Urinary bladder (tissue), 3 donors: ENCODE measurements at regions not wholly inside any gene's neighbourhood (a gene's known extent, or its start where the extent isn't known, plus 50 kb on each side); places are given as distances from the start of the nearest gene placed in this dataset.

Source experiments
- DNase-seq: peaks from one replicate; pipeline ENCODE4 v3.0.0-alpha.2; 2015; ENCODE audit errors: extremely low spot score
- H3K27ac ChIP-seq: one replicate; pipeline ENCODE4 v1.5.1; 2013; ENCODE audit warnings: low read depth, mild to moderate bottlenecking, moderate library complexity
- H3K36me3 ChIP-seq: one replicate; pipeline ENCODE4 v1.6.1; 2013; ENCODE audit warnings: mild to moderate bottlenecking, moderate library complexity; ENCODE audit not compliant: insufficient read depth
- H3K4me1 ChIP-seq: one replicate; pipeline ENCODE4 v1.6.1; 2013; ENCODE audit warnings: mild to moderate bottlenecking, moderate library complexity; ENCODE audit not compliant: insufficient read depth
- H3K4me3 ChIP-seq: one replicate; pipeline ENCODE4 v1.5.1; 2013; ENCODE audit warnings: low read depth, low read length
- WGBS: extraction: QIAGEN DNeasy Blood & Tissue Kit; methylation state at CpG from one replicate; pipeline ENCODE4 v1.1.7; 2013; 5-methylcytosine and 5-hydroxymethylcytosine counted together
- donor health status: healthy with polysubstance abuse.
- donor health status: healthy.

DNA sequence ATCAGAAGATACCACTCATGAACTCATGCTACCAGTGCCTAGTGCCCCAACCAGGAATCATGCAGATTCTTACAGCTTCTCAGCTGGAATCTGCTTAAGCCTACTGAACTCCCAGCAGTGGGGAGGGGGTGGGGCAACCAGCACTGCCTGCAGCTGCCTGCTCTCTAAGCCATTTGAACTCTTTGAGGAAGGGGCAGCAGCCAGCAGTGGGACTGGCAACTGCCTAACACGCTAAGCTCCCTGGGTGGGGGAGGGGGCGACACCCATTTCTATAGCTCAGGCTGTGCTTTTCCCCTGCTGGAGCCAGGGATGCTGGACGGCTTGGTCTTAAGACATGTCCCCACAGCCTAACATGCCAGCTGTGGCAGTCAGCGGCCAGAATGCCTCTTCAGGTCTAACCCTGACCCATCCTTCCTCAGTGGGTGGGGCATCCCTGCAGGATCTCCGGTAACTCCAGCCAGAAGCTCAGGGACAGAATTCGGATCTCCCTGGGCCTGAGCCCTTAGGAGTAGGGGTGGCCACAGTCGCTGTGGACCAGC, 889.7 kb downstream of the CDH9 start:
- H3K36me3 ChIP-seq: no peaks in the 10 kb centered on the region
- WGBS: 74% methylated on average over 7 of the region's 7 CpGs
- no peaks in the 10 kb centered on the region for H3K4me1 ChIP-seq

DNA sequence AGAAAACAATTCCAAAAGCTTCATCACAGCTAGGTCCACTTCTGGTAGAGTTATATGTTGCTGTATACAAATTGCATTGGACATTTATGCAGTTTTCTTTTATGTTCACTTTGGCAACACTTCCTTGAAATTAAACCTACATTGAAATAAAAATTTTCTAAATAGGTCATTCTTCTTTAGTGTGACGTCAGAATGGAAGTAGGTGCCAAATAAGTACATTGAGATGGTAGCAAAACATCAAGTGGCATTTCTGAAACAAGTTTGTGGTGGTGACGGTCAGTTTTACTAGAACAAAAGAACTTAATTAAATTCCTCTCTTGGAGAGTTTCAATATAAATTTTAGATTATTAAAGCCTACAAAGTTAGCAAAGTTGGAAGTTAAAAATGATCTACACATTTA, 895.1 kb downstream of the CDH9 start:
- H3K4me3 ChIP-seq: no peak overlapping the region
- WGBS: 72% methylated on average over 2 of the region's 2 CpGs
- H3K4me1 ChIP-seq: no peaks in the 10 kb centered on the region
- no peak overlapping the region for H3K27ac ChIP-seq
- DNase-seq: no peak
- H3K36me3 ChIP-seq: no peaks in the 10 kb centered on the region

More for the DNA sequence above, 889.7 kb downstream of the CDH9 start:
- Histone ChIP-seq H3K4me3 (no peak overlapping the region), H3K27ac (no peak overlapping the region)
- no peak for DNase-seq

DNA sequence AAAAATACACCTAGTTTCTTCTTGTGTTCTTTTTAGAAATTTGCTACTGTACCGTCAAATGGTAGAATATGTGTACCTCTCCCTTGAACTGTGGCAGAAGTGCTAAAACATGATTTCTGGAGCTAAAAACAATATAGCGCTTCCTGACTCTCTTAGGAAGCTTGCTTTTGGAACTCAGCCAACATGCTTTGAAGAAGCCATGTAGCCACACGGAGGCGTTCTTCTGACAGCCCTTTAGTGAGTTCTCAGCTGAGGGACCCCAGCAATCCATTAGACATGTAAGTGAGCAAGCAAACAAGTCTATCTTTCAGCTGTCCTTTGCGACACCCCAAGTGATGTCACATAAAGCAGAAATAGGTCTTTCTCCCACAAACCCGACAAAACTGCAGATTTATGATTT, 917.0 kb downstream of the CDH9 start:
- Histone ChIP-seq H3K4me3 (no peak overlapping the region), H3K36me3 (no peaks in the 10 kb centered on the region), H3K27ac (no peak overlapping the region), H3K4me1 (no peaks in the 10 kb centered on the region)
- no peak for DNase-seq
- WGBS: 46% methylated on average over 6 of the region's 6 CpGs

DNA sequence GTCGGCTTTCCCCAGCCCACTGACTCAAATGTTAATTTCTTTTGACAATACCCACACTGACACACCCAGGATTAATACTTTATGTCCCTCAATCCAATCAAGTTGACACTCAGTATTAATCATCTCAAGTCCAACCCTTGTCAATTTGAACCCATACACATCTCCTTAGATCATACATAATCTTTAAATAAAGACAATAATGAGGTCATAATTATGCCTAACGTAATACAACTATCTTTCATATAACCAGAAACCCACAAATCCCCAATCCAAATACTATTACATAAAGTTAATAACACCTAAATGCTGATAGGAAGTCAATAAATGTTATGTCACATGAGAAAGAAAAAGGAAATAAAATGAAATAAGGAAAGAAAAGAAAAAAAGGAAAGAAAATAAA, 934.2 kb downstream of the CDH9 start:
- DNase-seq: no peak
- no peaks in the 10 kb centered on the region for H3K36me3 ChIP-seq
- 80% methylated on average over 2 of the region's 2 CpGs for WGBS
- H3K4me3 ChIP-seq: no peak overlapping the region
- H3K4me1 ChIP-seq: no peaks in the 10 kb centered on the region
- no peak overlapping the region for H3K27ac ChIP-seq

DNA sequence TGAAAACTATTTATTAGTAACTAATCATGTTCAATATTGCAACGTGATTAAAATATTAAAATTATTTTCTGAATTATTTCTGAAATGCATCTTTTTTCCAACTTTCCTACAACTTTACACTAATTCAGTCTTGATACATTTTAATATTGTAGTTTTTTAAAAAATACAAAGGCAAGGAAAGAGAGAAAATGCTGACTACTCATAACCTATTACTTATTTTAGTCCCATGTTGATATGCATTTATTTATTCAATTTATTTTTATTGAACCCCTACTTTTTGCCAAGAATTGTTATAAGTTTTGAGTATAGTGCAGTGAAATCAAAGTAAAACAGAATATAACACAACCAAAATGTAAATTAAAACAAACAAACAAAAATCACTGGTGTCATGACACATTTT, 978.2 kb downstream of the CDH9 start:
- Histone ChIP-seq H3K4me3 (no peak overlapping the region), H3K27ac (no peak overlapping the region), H3K36me3 (no peaks in the 10 kb centered on the region), H3K4me1 (no peaks in the 10 kb centered on the region)
- 94% methylated on average over 1 of the region's 1 CpG for WGBS
- DNase-seq: no peak

GRCh38 chr5:26054594-26054993, 983.8 kb downstream of the CDH9 start:
- Histone ChIP-seq H3K27ac (no peak overlapping the region), H3K4me1 (no peaks in the 10 kb centered on the region), H3K36me3 (no peaks in the 10 kb centered on the region), H3K4me3 (no peak overlapping the region)
- no peak for DNase-seq
- 59% methylated on average over 1 of the region's 1 CpG for WGBS

DNA sequence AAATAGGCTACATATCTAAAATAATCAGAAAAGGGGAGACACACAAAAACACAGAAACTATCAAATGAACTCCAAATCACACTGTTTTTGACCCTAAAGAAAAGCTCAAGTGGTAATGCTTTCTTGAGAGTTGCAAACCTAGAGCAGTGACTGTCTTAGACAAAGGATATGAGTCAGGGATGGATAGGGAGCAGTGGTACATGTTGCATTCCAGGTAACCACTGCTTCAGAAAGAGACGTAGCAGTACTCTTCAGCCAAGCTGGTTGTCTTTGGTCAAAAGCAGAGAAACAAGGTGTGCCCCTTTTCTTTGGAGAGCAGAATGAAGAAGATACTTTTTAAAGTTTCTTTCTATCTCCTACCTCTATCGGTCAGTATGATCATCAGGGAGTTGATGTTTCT, 1003.6 kb downstream of the CDH9 start:
- DNase-seq: no peak
- 87% methylated on average over 2 of the region's 2 CpGs for WGBS
- H3K27ac ChIP-seq: no peak overlapping the region
- H3K4me3 ChIP-seq: no peak overlapping the region
- no peaks in the 10 kb centered on the region for H3K4me1 ChIP-seq
- H3K36me3 ChIP-seq: no peaks in the 10 kb centered on the region

DNA sequence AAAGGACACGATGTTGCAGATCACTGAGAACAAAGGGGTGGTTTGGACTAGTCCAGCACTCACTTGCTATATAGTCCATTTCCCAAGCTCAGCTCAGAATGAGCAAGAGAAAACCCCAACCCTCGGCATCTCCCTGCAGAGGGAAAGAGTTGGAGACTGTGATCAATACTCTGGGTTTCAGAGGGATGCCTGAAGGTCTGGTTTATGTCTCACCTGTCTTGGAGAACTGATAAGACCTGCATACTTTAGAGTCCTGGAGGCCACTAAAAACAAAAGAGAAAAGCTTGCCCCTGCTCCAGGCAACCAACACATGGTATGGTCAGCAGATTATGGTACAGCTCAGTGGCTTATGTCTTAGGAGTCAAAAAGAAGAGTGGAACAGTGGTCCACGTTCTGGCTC, 1006.9 kb downstream of the CDH9 start:
- Histone ChIP-seq H3K27ac (no peak overlapping the region), H3K36me3 (no peaks in the 10 kb centered on the region), H3K4me1 (no peaks in the 10 kb centered on the region), H3K4me3 (no peak overlapping the region)
- WGBS: 68% methylated on average over 3 of the region's 3 CpGs
- no peak for DNase-seq

DNA sequence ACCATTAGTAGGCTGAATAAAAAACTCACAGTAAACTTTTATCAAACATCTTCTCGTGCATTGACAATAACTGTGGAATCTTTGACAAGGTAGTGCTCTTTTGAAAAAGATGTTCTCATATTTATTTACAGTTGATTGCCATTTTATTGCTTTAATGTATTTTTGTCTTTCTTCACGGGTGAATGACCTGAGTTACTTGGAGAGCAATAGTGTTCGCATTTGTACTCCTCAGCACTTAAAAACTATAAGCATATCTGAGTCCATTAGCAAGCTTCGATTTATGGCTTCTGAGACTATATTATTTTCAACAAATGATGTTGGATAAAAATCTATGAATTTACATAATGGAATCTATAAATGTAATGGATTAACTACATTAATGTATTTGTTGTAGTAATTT, 1012.3 kb downstream of the CDH9 start:
- Histone ChIP-seq H3K4me1 (no peaks in the 10 kb centered on the region), H3K27ac (no peak overlapping the region), H3K4me3 (no peak overlapping the region), H3K36me3 (no peaks in the 10 kb centered on the region)
- no peak for DNase-seq
- 77% methylated on average over 4 of the region's 4 CpGs for WGBS

DNA sequence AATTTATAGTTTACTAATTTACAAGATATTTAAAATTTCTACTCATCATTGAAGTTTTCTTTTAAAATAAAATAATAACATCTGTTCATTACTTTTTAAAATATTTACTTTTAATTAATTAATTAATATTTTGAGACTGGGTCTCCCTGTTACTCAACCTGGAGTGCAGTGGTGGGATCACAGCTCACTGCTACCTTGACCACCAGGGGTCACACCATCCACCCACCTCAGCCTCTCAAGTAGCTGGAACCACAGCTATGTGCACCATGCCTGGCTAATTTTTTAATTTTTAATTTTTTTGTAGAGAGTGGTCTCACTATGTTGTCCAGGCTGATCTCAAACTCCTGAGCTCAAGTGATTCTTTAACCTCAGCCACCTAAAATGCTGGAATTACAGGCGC, 1013.6 kb downstream of the CDH9 start:
- H3K4me1 ChIP-seq: no peaks in the 10 kb centered on the region
- 83% methylated on average over 1 of the region's 1 CpG for WGBS
- DNase-seq: no peak
- H3K36me3 ChIP-seq: no peaks in the 10 kb centered on the region
- no peak overlapping the region for H3K4me3 ChIP-seq
- H3K27ac ChIP-seq: no peak overlapping the region

DNA sequence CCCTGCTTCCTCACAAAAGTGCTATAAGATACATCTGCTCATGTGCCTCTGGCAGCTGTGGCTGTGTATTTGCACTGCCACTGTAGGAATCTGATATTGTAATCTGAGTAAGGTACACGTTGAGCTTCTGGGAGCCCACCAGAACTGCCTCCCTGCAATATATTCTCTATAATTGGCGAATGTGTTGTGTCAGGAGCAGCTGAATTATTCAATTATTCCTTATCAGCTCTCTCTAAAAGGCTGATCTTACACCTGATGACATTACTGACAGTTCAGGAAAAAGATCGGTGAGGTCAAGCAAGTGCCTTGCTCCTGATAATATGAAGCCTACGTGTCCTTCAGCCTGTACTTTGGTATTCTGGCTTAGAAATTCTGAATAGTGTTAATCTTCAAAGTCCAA, 1015.0 kb downstream of the CDH9 start:
- no peaks in the 10 kb centered on the region for H3K36me3 ChIP-seq
- H3K4me1 ChIP-seq: no peaks in the 10 kb centered on the region
- DNase-seq: no peak
- H3K27ac ChIP-seq: no peak overlapping the region
- WGBS: 34% methylated on average over 4 of the region's 4 CpGs
- no peak overlapping the region for H3K4me3 ChIP-seq

- no peaks in the 10 kb centered on the region for H3K4me1 ChIP-seq
- 78% methylated on average over 1 of the region's 1 CpG for WGBS
- no peaks in the 10 kb centered on the region for H3K36me3 ChIP-seq
- DNase-seq: no peak
- H3K4me3 ChIP-seq: no peak overlapping the region
- no peak overlapping the region for H3K27ac ChIP-seq
These were observed 1024.2 kb downstream of the CDH9 start for GRCh38 chr5:26014206-26014605.

DNA sequence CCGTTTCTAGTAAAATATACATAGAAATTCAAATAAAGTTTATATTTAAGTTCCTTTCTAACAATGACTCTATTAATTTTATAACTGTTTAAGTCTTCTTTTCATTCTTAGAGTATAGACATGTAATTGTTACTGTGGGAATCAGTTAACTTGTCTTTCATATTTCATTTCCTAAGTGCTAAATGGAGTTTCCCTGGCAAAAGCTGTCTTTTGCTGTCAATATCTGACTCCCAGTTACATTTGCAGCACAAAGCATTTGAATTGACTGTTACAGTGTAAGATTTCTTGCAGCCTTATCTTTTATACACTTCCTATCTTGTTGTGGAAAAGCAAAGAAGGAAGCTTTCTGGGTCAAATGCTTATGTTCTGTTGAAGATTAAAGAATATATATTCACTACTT, 1026.3 kb downstream of the CDH9 start:
- no peak for DNase-seq
- 67% methylated on average over 1 of the region's 1 CpG for WGBS
- Histone ChIP-seq H3K4me3 (no peak overlapping the region), H3K4me1 (no peaks in the 10 kb centered on the region), H3K36me3 (no peaks in the 10 kb centered on the region), H3K27ac (no peak overlapping the region)

GRCh38 chr5:26009742-26010141, 1028.6 kb downstream of the CDH9 start:
- H3K4me3 ChIP-seq: no peak overlapping the region
- 9% methylated on average over 6 of the region's 6 CpGs for WGBS
- no peak for DNase-seq

DNA sequence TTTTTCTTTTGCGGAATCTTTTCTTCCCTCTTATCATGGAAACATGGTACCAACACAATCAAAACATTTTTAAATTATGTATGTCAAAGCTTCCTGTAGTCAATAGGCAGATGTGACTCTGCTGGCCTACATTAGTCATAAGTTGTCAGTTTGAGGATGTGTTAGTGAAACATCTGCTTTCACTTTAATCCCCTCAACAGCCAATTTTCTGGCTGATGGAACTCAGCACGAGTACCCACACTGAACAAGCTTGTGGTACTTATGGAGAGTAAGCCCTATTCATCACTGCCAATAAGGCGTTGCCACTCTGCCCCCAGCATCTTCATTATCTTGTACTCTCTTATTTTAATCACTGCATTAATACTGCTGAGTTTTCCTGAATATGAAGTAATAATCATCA, 1034.4 kb downstream of the CDH9 start:
- Histone ChIP-seq H3K27ac (no peak overlapping the region), H3K4me1 (no peaks in the 10 kb centered on the region), H3K36me3 (no peaks in the 10 kb centered on the region), H3K4me3 (no peak overlapping the region)
- 52% methylated on average over 3 of the region's 3 CpGs for WGBS
- DNase-seq: no peak

More at GRCh38 chr5:26009742-26010141, 1028.6 kb downstream of the CDH9 start:
- no peaks in the 10 kb centered on the region for H3K36me3 ChIP-seq
- H3K4me1 ChIP-seq: no peaks in the 10 kb centered on the region
- no peak overlapping the region for H3K27ac ChIP-seq
